LNCAP (cell line): ENCODE measurements at regions not wholly inside any gene's neighbourhood (a gene's known extent, or its start where the extent isn't known, plus 50 kb on each side); places are given as distances from the start of the nearest gene placed in this dataset.

Source experiments
- TF ChIP-seq, protein P1 (sequence below): fragments of 450-650 bp; IDR thresholded peaks from 2 replicates; pipeline ENCODE4 v1.5.1; 2017; ENCODE audit warnings: mild to moderate bottlenecking

DNA sequence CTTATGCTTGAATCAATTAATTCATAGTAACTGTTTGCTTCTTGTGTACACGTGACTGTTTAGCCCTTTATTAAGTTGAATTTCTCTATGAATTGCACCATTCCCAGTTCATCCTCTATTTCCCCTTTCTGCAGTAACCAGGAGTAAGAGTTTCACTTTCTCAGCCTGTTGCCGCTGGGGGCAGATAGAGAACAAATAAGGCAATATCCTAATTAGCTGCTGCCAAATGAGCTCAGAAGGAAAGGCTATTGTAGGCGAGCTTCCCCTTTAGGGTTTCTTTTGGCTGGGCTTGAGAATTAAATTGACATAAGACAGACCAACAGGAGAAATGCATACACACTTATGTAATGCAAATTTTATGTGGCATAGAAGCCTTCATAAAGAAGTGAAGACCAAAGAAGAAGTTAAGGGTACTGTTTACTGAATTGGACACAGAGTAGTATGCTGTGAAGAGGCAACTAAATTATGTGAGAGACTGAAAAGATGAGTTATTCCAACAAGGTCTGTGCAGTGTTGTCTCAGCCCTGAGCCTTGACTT lies 1594.7 kb downstream of the TECRL start:
- TF ChIP-seq, protein P1, sequence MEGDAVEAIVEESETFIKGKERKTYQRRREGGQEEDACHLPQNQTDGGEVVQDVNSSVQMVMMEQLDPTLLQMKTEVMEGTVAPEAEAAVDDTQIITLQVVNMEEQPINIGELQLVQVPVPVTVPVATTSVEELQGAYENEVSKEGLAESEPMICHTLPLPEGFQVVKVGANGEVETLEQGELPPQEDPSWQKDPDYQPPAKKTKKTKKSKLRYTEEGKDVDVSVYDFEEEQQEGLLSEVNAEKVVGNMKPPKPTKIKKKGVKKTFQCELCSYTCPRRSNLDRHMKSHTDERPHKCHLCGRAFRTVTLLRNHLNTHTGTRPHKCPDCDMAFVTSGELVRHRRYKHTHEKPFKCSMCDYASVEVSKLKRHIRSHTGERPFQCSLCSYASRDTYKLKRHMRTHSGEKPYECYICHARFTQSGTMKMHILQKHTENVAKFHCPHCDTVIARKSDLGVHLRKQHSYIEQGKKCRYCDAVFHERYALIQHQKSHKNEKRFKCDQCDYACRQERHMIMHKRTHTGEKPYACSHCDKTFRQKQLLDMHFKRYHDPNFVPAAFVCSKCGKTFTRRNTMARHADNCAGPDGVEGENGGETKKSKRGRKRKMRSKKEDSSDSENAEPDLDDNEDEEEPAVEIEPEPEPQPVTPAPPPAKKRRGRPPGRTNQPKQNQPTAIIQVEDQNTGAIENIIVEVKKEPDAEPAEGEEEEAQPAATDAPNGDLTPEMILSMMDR = no peak

DNA sequence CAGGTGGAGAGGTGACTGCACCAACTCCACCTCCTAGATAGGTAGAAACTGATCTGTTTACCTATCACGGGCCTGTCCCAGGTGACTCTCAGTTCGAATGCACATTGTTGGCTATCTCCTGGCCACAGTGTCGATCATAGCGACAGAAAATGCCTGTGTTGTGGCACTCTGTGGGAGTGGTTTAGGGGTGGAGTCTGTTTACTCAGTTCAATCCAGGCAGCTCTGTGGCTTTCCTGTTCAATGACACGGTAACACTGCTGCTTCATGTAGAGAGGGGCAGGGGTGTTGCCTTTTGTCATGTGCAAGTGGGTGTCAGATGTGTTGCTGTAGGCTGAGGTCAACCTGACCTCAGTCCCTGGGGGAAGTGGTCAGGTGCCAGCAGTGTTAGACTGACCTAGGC lies 1602.4 kb downstream of the TECRL start:
- TF ChIP-seq, protein P1 = no peak

DNA sequence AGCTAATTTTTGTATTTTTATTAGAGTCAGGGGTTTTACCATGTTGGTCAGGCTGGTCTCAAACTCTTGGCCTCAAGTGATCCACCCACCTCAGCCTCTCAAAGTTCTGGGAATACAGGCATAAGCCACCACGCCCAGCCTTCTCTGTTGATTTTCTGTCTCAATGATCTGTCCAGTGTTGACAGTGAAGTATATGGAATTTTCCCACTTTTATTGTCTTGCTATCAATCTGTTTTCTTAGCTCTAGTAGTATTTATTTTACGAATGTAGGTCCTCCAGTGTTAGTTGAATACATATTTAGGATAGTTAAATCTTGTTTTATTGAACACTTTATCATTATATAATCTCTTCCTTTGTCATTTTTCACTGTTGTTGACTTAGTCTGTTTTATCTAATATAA lies 1603.9 kb downstream of the ADGRL3 start:
- TF ChIP-seq, protein P1 = no peak

DNA sequence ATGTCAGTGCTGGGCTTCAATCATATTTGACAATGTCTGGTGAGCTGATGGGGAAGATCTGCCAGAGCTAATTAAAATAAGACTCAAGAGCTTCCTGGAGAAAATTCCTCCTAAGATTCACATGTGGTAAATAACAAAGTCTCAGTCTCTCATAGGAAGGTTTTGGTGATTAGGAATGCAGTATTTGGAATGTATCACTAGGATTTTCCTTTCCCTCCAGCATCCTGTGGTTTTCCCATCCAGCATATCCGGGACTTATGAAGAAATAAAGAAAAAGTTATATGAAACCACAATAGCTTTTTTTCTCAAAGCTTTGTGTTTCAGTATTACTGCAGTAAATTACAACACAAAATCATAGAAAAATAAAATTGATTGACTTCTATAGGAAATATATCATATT lies 1597.1 kb downstream of the ADGRL3 start:
- TF ChIP-seq, protein P1 = no peak

DNA sequence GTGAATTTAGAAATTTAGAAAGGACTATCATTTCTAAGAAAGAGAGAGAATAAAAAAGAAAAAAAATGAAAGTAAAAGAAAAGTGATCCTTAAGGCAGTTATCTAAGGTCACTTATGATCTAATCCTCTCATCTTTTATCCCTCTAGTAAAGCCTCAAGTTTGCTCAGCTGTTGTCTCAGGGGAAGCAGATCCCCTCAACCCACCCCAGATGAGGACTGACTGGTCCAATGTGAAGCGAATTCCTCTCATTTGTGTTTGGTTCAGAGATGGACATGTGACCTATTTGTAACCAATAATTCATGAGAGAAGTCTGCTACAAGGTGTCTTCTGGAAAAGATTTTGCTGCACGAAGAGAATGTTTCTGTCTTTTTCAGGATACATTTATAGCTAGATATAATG lies 1591.3 kb downstream of the ADGRL3 start:
- TF ChIP-seq, protein P1 = no peak

DNA sequence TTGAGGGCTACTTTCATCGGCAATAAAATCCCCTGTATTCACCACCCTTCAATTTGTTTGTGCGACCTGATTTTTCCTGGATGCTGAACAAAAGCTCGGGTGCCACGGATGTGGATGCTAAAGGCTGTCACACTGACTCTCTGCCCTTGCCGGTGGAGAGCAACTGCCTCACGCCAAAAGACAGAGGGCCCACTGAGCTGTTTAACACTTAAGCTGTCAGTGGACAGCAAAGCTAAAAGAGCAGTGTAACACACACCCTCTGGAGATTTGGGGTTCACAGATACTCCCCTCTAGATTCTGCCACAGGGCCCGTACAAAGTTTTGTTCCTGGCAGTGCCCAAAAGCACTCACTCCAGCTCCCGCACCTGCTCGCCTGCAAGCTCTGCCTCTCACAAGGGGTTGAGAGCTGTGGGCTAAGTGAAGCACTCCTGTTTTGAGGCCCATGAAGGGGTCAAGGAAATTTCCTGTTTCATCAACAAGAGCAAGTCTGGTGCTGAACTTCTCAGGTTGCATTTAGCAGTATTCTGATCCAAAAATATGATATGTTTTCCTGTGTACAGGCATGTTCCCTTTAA lies 1571.9 kb downstream of the ADGRL3 start:
- TF ChIP-seq, protein P1 = no peak

DNA sequence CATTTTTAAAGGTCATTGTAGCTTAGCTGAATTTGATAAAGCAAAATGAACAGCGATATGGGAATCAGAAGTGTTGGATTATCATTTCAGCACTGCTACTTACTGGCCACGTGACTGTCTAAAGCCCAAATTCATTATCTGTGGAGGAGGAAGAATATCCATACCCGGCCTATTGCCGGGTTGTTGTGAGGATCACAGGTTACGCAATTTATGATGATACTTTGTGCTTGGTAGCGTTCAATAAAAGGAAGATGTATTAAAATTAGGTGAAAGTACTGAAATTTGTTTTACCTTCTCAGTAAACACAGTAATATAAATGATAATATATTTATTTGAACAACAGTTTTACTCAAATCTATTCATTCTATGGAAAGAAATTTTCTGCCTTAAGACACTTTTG lies 1540.2 kb downstream of the ADGRL3 start:
- TF ChIP-seq, protein P1 = no peak

DNA sequence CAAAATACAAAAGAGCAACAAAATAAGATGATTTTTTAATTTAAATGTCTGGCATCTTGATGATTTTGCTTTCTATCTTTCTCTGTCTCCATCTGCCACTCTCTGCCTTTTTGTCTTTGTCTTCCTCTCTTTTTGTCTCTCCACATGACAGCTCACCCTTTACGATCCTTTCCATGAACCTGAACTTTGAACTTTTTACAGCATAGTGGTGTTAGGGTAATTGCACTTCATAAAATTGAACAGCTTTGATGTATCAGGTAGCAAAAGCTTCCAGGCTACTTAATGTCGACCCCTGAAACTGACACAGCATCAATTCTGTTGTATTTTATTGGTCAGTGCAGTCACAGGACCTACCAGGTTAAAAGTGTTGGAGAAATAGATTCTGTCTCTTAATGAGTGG lies 1517.0 kb downstream of the ADGRL3 start:
- TF ChIP-seq, protein P1 = no peak
